ENCODE measurements at regions not wholly inside any gene's neighbourhood (a gene's known extent, or its start where the extent isn't known, plus 50 kb on each side); places are given as distances from the start of the nearest gene placed in this dataset.
"Not testable (repeated sequence)": the region's sequence is repeated elsewhere in the genome, so short reads cannot be mapped to it uniquely, and the experiment has no call there.

DNA sequence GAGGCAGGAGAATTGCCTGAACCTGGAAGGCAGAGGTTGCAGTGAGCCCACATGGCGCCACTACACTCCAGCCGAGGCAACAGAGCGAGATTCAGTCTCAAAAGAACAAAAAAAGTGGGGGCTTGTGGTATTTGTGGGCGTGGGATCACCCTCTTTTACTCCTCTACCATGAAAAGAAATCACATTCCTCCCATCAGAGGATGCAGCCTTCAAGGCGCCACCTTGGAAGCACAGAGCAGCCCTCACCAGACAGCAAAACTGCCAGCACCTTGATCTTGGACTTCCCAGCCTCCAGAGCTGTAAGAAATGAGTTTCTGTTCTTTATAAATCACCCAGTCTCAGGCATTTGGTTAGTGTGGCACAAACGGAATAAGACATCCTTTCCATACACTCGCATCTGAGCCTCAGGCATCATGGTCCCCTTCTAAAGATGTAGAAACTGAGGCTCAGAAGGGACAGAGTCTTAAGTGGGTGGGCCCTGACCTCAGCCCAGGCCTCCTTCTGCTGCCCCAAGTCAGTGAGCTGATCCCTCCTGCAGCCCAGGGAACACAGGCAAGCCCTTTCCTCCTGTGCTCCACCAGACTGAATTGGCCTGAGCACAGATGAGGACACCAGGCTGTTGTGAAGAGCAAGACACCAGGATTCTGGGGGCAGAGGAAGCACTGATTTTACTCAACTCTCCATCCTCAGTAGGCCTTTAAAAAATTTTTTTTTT lies 201.7 kb upstream of the LINGO1 start:
- no peak for DNase-seq (ENCODE audit: low read depth)
- no peak overlapping the region for H3K4me3 ChIP-seq (ENCODE audit: low read length)
- TF ChIP-seq, protein P1, sequence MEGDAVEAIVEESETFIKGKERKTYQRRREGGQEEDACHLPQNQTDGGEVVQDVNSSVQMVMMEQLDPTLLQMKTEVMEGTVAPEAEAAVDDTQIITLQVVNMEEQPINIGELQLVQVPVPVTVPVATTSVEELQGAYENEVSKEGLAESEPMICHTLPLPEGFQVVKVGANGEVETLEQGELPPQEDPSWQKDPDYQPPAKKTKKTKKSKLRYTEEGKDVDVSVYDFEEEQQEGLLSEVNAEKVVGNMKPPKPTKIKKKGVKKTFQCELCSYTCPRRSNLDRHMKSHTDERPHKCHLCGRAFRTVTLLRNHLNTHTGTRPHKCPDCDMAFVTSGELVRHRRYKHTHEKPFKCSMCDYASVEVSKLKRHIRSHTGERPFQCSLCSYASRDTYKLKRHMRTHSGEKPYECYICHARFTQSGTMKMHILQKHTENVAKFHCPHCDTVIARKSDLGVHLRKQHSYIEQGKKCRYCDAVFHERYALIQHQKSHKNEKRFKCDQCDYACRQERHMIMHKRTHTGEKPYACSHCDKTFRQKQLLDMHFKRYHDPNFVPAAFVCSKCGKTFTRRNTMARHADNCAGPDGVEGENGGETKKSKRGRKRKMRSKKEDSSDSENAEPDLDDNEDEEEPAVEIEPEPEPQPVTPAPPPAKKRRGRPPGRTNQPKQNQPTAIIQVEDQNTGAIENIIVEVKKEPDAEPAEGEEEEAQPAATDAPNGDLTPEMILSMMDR (conservative IDR thresholded peaks at IDR 0.05; ENCODE audit: low read length), result no peak

DNA sequence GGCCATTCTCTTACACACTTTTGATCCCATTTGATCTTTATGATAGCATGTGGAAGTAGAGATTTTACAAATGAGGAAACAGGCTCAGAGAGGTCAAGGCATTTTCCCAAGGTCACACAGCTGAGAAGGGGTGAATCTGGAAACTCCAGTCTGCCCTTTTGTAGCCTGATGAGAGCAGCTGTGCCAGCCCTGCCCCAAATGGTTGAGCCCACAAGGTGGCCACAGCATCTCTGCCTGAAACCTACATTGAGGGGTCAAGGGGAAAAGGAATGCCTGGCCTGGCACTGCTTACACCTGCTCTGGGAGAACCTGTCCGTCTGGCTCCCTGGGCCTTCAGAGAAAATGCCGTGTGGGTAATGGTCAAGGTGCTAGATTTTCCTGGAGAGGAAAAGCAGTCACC lies 200.2 kb upstream of the LINGO1 start:
- TF ChIP-seq, protein P1 (conservative IDR thresholded peaks at IDR 0.05; ENCODE audit: low read length), result no peak
- no peak overlapping the region for H3K4me3 ChIP-seq (ENCODE audit: low read length)
- DNase-seq (ENCODE audit: low read depth), result no peak

DNA sequence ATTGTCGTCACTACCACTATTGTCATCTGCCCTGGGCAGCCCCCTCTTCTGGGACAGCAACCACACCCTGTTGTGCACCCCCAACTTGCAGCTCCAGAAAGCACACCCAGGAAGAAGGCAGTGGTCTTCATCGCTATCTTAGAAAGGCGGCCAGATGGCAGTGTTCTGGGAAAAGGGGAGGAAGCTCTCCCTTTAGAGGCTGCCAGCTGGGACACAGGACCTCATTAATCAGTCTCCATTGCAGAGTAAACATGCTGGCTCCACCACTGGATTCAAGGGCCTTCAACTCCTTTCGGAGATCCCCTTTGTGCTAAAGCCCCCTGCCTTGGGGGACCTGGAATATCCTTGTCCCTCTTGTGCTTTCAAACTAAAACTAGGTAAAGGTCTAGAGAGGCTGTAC lies 199.3 kb upstream of the LINGO1 start:
- no peak for DNase-seq (ENCODE audit: low read depth)
- TF ChIP-seq, protein P1 (conservative IDR thresholded peaks at IDR 0.05; ENCODE audit: low read length), result no peak

DNA sequence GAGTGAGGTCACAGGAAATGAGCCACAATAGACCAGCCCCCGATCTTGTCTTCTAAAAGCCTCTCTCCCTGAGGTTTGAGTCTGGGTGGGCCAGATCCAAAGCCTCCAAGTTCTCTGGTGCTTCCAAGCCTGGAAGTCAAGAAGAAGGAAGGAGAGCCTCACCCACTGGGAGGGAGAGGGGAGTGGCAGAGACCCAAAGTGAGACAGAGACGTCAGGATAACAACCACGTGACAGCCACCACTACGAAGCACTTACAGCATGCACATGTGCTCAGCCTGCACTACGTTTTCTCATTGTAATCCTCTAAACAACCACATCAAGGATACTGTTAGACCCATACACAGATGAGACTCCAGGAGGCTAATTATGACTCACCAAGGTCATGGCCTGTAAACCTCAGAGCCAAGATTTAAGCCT lies 197.3 kb upstream of the LINGO1 start:
- DNase-seq (ENCODE audit: low read depth), result peak; percentile 53
- TF ChIP-seq, protein P1 (conservative IDR thresholded peaks at IDR 0.05; ENCODE audit: low read length), result no peak
- no peak overlapping the region for H3K4me3 ChIP-seq (ENCODE audit: low read length)

More for the DNA sequence above, 199.3 kb upstream of the LINGO1 start:
- no peak overlapping the region for H3K4me3 ChIP-seq (ENCODE audit: low read length)

DNA sequence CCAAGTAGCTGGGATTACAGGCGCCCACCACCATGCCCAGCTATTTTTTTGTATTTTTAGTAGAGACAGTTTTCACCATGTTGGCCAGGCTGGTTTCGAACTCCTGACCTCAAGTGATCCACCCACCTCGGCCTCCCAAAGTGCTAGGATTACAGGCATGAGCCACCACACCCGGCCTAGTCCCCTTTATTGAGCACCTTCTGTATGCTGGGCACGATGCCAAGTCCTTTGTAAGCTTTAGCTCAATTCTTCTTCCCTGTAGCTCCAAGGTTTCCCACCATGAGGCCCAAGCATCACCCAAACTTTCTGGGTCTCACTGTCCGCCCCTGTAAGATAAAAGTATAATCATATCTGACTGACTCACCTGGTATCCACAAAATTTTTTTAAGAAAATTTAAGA lies 196.6 kb upstream of the LINGO1 start:
- not testable (repeated sequence) for H3K4me3 ChIP-seq (ENCODE audit: low read length); DNase-seq (ENCODE audit: low read depth)

DNA sequence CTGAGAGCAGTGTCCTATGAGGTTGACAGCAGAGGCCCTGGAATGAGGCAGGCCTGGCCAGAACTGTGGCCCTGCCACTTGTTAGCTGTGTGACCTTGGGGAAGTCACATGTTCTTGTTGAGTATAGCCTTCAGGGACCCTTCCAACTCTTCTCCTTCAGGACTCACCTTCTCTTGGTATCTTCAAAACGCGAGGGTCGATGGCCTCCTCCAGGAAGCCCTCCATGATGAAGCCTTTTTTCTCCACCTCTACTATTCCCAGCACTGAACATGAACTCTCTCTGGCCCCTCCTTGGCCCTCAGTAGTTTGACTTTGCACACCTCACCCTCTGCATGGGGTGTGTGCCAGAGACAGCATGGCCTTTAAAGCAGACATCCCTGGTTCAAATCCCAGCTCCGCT lies 195.1 kb upstream of the LINGO1 start:
- TF ChIP-seq, protein P1 (conservative IDR thresholded peaks at IDR 0.05; ENCODE audit: low read length), result no peak
- DNase-seq (ENCODE audit: low read depth), result no peak
- no peak overlapping the region for H3K4me3 ChIP-seq (ENCODE audit: low read length)

DNA sequence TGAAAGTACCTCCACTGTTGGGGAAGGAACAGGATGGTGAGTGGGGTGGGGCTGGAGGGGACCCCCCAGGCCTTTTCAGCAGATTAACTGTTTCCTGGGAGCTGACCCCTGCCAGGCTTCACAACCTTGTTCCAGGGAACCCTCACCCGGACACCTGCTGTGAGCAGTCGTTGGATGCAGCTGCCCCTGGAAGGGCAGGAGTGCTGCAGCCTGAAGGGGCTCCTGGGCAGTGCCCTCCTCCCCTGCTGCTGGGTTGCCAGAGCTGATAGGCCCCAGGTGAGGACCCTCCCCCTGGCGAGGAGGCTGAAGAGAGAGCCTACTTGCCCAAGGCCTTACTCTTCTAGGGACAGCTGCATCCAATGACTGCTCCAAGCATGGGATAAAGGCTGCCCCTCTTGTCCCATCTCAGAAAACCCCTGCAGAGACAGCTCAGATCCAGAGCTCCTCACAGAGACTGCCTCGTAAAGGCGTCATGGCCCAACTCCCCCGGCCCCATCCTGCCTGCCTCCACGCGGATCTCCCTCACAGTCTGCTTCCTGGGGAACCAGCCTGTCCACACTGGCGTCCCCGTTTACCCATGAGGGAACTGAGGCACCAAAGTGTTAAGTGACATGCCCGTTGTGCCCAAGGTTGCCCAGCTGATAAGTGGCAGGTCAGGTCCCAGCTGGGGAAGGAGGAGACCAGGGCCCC lies 193.4 kb upstream of the LINGO1 start:
- TF ChIP-seq, protein P1 (conservative IDR thresholded peaks at IDR 0.05; ENCODE audit: low read length), result no peak
- H3K4me3 ChIP-seq (ENCODE audit: low read length), result no peak overlapping the region
- DNase-seq (ENCODE audit: low read depth), result no peak
